ENCODE measurements at regions not wholly inside any gene's neighbourhood (a gene's known extent, or its start where the extent isn't known, plus 50 kb on each side); places are given as distances from the start of the nearest gene placed in this dataset.

DNA sequence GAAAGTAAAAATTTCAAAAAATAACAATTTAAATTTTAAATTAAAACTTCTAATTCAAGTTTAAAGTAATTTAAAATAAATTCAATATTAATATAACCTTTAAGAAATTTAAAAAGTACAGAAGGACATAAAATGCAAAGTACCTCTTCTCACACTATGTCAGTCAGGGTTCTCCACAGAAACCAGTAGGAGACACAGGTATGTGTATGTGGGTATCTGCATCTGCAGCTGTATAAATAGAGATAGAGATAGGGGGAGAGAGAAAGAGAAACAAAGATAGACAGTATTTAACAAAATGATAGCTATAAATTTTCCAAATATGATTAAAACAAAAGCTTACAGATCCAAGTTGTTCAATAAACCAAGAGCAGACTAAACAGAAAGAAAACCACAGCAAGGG, 190.8 kb downstream of the ERMARD start:
- H3K4me3 ChIP-seq: no peak overlapping the region
- intact Hi-C loops (cut with DNase I; ENCODE audit: low total_unique reads): no loop called here
- H3K4me1 ChIP-seq: no peaks in the 10 kb centered on the region
- no peak overlapping the region for H3K27ac ChIP-seq
- no peaks in the 10 kb centered on the region for H3K36me3 ChIP-seq (ENCODE audit: low read depth, missing control alignments)
- H3K27me3 ChIP-seq: no peaks in the 10 kb centered on the region
- DNase-seq: no peak
- no peaks in the 10 kb centered on the region for H3K9me3 ChIP-seq
- TF ChIP-seq POLR2A (IDR thresholded peaks at IDR 0.05): no peak
- TF ChIP-seq, protein P1, sequence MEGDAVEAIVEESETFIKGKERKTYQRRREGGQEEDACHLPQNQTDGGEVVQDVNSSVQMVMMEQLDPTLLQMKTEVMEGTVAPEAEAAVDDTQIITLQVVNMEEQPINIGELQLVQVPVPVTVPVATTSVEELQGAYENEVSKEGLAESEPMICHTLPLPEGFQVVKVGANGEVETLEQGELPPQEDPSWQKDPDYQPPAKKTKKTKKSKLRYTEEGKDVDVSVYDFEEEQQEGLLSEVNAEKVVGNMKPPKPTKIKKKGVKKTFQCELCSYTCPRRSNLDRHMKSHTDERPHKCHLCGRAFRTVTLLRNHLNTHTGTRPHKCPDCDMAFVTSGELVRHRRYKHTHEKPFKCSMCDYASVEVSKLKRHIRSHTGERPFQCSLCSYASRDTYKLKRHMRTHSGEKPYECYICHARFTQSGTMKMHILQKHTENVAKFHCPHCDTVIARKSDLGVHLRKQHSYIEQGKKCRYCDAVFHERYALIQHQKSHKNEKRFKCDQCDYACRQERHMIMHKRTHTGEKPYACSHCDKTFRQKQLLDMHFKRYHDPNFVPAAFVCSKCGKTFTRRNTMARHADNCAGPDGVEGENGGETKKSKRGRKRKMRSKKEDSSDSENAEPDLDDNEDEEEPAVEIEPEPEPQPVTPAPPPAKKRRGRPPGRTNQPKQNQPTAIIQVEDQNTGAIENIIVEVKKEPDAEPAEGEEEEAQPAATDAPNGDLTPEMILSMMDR (IDR thresholded peaks at IDR 0.05): no peak

DNA sequence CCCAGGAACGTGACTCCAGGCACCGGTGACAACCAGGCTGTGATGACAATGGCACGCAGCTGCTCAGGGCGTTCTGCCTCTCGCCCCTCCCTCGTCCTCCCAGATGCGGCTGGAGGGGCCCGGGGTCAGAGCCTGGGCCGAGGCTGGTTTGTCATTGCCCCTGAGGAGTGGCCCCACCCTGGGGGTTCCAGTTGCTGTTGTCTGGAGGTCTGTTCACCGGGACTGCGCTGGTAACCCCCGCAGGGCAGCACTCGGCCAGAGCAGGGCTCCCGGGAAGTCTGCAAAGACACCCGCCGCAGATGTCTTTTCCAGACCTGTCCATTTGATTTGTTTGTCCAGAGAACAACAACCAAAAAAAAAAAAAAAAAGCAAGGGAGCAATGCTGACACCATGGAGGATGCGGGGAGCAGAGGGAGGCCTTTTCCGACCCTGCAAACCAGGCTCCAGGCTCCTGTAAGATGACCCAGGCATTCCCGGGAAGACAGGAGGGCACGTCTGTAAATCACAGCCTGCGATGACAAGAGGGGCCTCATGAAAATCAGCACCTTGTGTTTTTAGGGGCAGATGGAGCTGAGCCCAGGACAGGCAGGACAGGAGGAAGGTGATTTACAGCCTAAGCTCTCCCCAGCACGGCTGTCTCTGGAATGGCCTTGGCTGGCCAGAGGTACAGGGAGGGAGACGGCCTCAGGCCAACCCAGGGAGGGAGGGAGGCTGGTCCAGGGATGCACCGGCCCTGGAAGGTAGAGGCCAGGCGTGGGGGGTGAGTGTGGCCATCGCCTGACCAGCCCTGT, 189.3 kb downstream of the ERMARD start:
- no peaks in the 10 kb centered on the region for H3K9me3 ChIP-seq
- H3K4me3 ChIP-seq: no peak overlapping the region
- DNase-seq: no peak
- H3K27ac ChIP-seq: no peak overlapping the region
- WGBS, 2 donors: 71 to 76% methylated on average over 18 to 26 of the region's 26 CpGs
- intact Hi-C loops (cut with DNase I; ENCODE audit: low total_unique reads): no loop called here
- TF ChIP-seq POLR2A (IDR thresholded peaks at IDR 0.05): no peak
- TF ChIP-seq, protein P1 (IDR thresholded peaks at IDR 0.05): no peak
- H3K36me3 ChIP-seq (ENCODE audit: low read depth, missing control alignments): no peaks in the 10 kb centered on the region
- H3K27me3 ChIP-seq: no peaks in the 10 kb centered on the region
- no peaks in the 10 kb centered on the region for H3K4me1 ChIP-seq

DNA sequence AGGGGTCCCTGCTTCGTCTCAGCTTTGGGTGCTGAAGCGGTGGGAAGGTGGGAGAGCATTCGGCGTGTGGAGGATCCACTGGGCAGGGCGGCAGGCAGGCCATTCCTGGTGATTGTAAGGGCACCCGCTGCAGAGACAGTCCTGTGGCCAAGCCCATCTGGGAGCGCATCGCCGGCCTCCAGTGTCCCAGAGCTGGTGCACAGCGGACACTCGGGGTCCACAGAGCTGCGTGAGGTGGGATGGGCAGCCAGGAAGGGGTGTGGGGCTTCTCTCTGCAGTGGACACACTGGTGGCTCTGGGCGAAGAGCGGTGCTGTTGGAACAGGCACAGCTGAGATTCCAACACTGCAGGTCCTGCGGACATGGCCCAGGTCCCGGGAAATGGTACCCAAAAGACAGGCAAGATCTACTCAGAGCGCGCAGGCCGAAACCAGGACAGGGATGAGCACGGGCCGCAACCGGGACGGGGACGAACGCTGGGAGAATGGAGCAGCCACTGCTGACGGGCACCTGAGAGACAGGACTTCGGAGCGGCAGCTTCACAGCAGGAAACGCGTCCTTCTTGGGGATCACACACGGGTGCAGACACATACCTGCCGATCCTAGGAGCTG, 188.2 kb downstream of the ERMARD start:
- no peaks in the 10 kb centered on the region for H3K4me1 ChIP-seq
- WGBS, 2 donors: 94 to 95% methylated on average over 25 to 32 of the region's 32 CpGs
- intact Hi-C loops (cut with DNase I; ENCODE audit: low total_unique reads): no loop called here
- H3K27me3 ChIP-seq: no peaks in the 10 kb centered on the region
- no peak for DNase-seq
- TF ChIP-seq, protein P1 (IDR thresholded peaks at IDR 0.05): no peak
- no peak for TF ChIP-seq POLR2A (IDR thresholded peaks at IDR 0.05)
- no peaks in the 10 kb centered on the region for H3K9me3 ChIP-seq
- H3K4me3 ChIP-seq: no peak overlapping the region
- H3K27ac ChIP-seq: no peak overlapping the region
- no peaks in the 10 kb centered on the region for H3K36me3 ChIP-seq (ENCODE audit: low read depth, missing control alignments)

GRCh38 chr6:169938731-169939130, 187.3 kb downstream of the ERMARD start:
- TF ChIP-seq POLR2A (IDR thresholded peaks at IDR 0.05): no peak
- TF ChIP-seq, protein P1 (IDR thresholded peaks at IDR 0.05): no peak
- peaks cover 3% of the 10 kb centered on the region for H3K4me1 ChIP-seq
- 81 to 94% methylated on average over 14 to 15 of the region's 15 CpGs for WGBS, 2 donors
- no peak overlapping the region for H3K27ac ChIP-seq
- H3K36me3 ChIP-seq (ENCODE audit: low read depth, missing control alignments): no peaks in the 10 kb centered on the region
- intact Hi-C loops (cut with DNase I; ENCODE audit: low total_unique reads): no loop called here
- no peak overlapping the region for H3K4me3 ChIP-seq
- H3K27me3 ChIP-seq: no peaks in the 10 kb centered on the region
- no peak for DNase-seq
- no peaks in the 10 kb centered on the region for H3K9me3 ChIP-seq

Measured in testis (tissue), 2 donors.